ENCODE measurements at regions not wholly inside any gene's neighbourhood (a gene's known extent, or its start where the extent isn't known, plus 50 kb on each side); places are given as distances from the start of the nearest gene placed in this dataset.

GRCh38 chr2:235384624-235385023, 109.2 kb upstream of the AGAP1 start:
- in situ Hi-C loops (cut with MboI; ENCODE audit: low pct_unique_long_range_greater_than_20kb, low sequenced_read_pairs, unreplicated experiment) = no loop called here
- no peak for TF ChIP-seq CTCF (IDR thresholded peaks at IDR 0.05; ENCODE audit: extremely low read depth, insufficient read depth, missing control alignments)
- DNase-seq (ENCODE audit: low spot score) = no peak

GRCh38 chr2:235389626-235390025, 104.2 kb upstream of the AGAP1 start:
- no peak for TF ChIP-seq CTCF (IDR thresholded peaks at IDR 0.05; ENCODE audit: extremely low read depth, insufficient read depth, missing control alignments)
- in situ Hi-C loops (cut with MboI; ENCODE audit: low pct_unique_long_range_greater_than_20kb, low sequenced_read_pairs, unreplicated experiment) = no loop called here
- no peak for DNase-seq (ENCODE audit: low spot score)

GRCh38 chr2:235390108-235390815, 103.6 kb upstream of the AGAP1 start:
- DNase-seq (ENCODE audit: low spot score) = no peak
- in situ Hi-C loops (cut with MboI; ENCODE audit: low pct_unique_long_range_greater_than_20kb, low sequenced_read_pairs, unreplicated experiment) = no loop called here

GRCh38 chr2:235390816-235391194, 103.0 kb upstream of the AGAP1 start:
- in situ Hi-C loops (cut with MboI; ENCODE audit: low pct_unique_long_range_greater_than_20kb, low sequenced_read_pairs, unreplicated experiment) = no loop called here
- no peak for DNase-seq (ENCODE audit: low spot score)
- TF ChIP-seq CTCF (IDR thresholded peaks at IDR 0.05; ENCODE audit: extremely low read depth, insufficient read depth, missing control alignments) = no peak

More at GRCh38 chr2:235390108-235390815, 103.6 kb upstream of the AGAP1 start:
- TF ChIP-seq CTCF (IDR thresholded peaks at IDR 0.05; ENCODE audit: extremely low read depth, insufficient read depth, missing control alignments) = no peak

GRCh38 chr2:235391921-235392615, 101.8 kb upstream of the AGAP1 start:
- in situ Hi-C loops (cut with MboI; ENCODE audit: low pct_unique_long_range_greater_than_20kb, low sequenced_read_pairs, unreplicated experiment) = no loop called here
- no peak for DNase-seq (ENCODE audit: low spot score)
- no peak for TF ChIP-seq CTCF (IDR thresholded peaks at IDR 0.05; ENCODE audit: extremely low read depth, insufficient read depth, missing control alignments)

GRCh38 chr2:235394278-235394828, 99.5 kb upstream of the AGAP1 start:
- in situ Hi-C loops (cut with MboI; ENCODE audit: low pct_unique_long_range_greater_than_20kb, low sequenced_read_pairs, unreplicated experiment) = no loop called here
- TF ChIP-seq CTCF (IDR thresholded peaks at IDR 0.05; ENCODE audit: extremely low read depth, insufficient read depth, missing control alignments) = no peak
- no peak for DNase-seq (ENCODE audit: low spot score)

Measured in GM13977 (cell line).